K562 (cell line): ENCODE measurements at regions not wholly inside any gene's neighbourhood (a gene's known extent, or its start where the extent isn't known, plus 50 kb on each side); places are given as distances from the start of the nearest gene placed in this dataset.

Source experiments
- CHD2 ChIP-seq: IDR thresholded peaks from 2 replicates; pipeline ENCODE4 v1.6.1; 2011; ENCODE audit warnings: low read depth, low read length
- LARP7 ChIP-seq: fragments of 450-650 bp; IDR thresholded peaks from 2 replicates; pipeline ENCODE4 v1.6.1; 2016
- POLR2B ChIP-seq: fragments of 450-650 bp; IDR thresholded peaks from 2 replicates; pipeline ENCODE4 v1.6.1; 2018; ENCODE audit warnings: low read depth; ENCODE audit not compliant: partially characterized antibody
- ZNF217 ChIP-seq: sonication (generic); formaldehyde crosslinking; IDR thresholded peaks from 2 replicates; pipeline ENCODE4 v1.8.0; 2022; ENCODE audit warnings: mild to moderate bottlenecking, missing genetic modification reagents
- ZNF431 ChIP-seq: sonication (generic); formaldehyde crosslinking; IDR thresholded peaks from 2 replicates; pipeline ENCODE4 v1.8.0; 2022; ENCODE audit warnings: mild to moderate bottlenecking, missing genetic modification reagents
- ZNF583 ChIP-seq: fragments of 250-450 bp; sonication (Bioruptor Pico); IDR thresholded peaks from 2 replicates; pipeline ENCODE4 v1.4.0; 2020
- TF ChIP-seq, protein P1 (sequence below): sonication (generic); formaldehyde crosslinking; IDR thresholded peaks from 2 replicates; pipeline ENCODE4 v1.4.0; 2020; ENCODE audit warnings: mild to moderate bottlenecking, missing genetic modification reagents

DNA sequence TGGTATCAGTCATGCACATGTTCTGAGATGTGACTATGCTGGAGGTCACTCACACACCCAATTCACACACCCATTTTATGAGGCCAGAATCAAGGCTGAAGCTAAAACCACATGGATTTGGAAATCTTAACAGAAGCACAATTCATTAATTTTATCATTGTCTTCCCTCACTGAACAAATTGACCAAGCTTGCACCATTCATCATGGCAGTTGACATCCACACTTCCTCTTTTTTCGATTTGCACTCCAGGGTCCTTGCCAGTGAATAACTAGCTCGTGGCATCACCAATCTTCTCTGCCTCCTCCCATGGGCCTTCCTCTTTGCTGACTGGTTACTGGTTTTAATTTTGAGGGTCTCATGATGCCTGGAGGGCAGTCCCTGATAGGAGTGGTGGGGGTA lies 123.0 kb upstream of the ASIC2 start:
- TF ChIP-seq POLR2B: no peak
- no peak for TF ChIP-seq ZNF217 (CRISPR knock-in tag)
- TF ChIP-seq, protein P1, sequence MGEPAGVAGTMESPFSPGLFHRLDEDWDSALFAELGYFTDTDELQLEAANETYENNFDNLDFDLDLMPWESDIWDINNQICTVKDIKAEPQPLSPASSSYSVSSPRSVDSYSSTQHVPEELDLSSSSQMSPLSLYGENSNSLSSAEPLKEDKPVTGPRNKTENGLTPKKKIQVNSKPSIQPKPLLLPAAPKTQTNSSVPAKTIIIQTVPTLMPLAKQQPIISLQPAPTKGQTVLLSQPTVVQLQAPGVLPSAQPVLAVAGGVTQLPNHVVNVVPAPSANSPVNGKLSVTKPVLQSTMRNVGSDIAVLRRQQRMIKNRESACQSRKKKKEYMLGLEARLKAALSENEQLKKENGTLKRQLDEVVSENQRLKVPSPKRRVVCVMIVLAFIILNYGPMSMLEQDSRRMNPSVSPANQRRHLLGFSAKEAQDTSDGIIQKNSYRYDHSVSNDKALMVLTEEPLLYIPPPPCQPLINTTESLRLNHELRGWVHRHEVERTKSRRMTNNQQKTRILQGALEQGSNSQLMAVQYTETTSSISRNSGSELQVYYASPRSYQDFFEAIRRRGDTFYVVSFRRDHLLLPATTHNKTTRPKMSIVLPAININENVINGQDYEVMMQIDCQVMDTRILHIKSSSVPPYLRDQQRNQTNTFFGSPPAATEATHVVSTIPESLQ (CRISPR knock-in tag): no peak
- no peak for TF ChIP-seq ZNF583
- TF ChIP-seq ZNF431 (CRISPR knock-in tag): no peak
- TF ChIP-seq CHD2: no peak
- TF ChIP-seq LARP7: no peak
